SU-DHL-6 (cell line): ENCODE measurements at regions not wholly inside any gene's neighbourhood (a gene's known extent, or its start where the extent isn't known, plus 50 kb on each side); places are given as distances from the start of the nearest gene placed in this dataset.

Experiments used
- H2AFZ ChIP-seq: fragments of 200-600 bp; sonication (generic); 2 replicates; pipeline ENCODE4 v1.6.1; 2014; ENCODE audit warnings: low read depth, mild to moderate bottlenecking, moderate library complexity, mixed read lengths, antibody characterized with exemption, low read length; ENCODE audit not compliant: severe bottlenecking
- H3F3A ChIP-seq: fragments of 200-600 bp; shearing (Covaris generic); 2 replicates; pipeline ENCODE4 v1.6.0; 2016; ENCODE audit warnings: antibody characterized with exemption, mild to moderate bottlenecking; ENCODE audit not compliant: insufficient read depth
- H3K27ac ChIP-seq: fragments of 200-600 bp; sonication (generic); 2 replicates; pipeline ENCODE4 v1.5.1; 2016; ENCODE audit warnings: low read depth, mild to moderate bottlenecking, low read length, moderate library complexity, mixed read lengths
- H3K27me3 ChIP-seq: fragments of 200-600 bp; sonication (generic), shearing (Covaris generic); 2 replicates; pipeline ENCODE4 v1.6.0; 2014; ENCODE audit warnings: mild to moderate bottlenecking, low read length
- H3K36me3 ChIP-seq: fragments of 200-600 bp; sonication (generic); 2 replicates; pipeline ENCODE4 v1.6.1; 2014; ENCODE audit warnings: mild to moderate bottlenecking, low read length, mixed read lengths
- H3K4me2 ChIP-seq: fragments of 300-600, 200-600 bp; shearing (Covaris generic), sonication (generic); 2 replicates; pipeline ENCODE4 v1.6.0; 2014; ENCODE audit warnings: low read length, low read depth, mild to moderate bottlenecking; ENCODE audit not compliant: poor library complexity, severe bottlenecking
- H3K4me3 ChIP-seq: fragments of 200-600 bp; sonication (generic); 2 replicates; pipeline ENCODE4 v1.5.1; 2014; ENCODE audit warnings: antibody characterized with exemption, low read length, mild to moderate bottlenecking, mixed read lengths; ENCODE audit not compliant: insufficient read depth, poor library complexity, severe bottlenecking
- H3K79me2 ChIP-seq: fragments of 200-600 bp; sonication (generic); 2 replicates; pipeline ENCODE4 v1.6.1; 2014; ENCODE audit warnings: mild to moderate bottlenecking, low read length, moderate library complexity; ENCODE audit not compliant: insufficient read depth
- H3K9ac ChIP-seq: fragments of 200-600 bp; sonication (generic); 2 replicates; pipeline ENCODE4 v1.7.0; 2014; ENCODE audit warnings: mild to moderate bottlenecking, low read length
- H3K9me2 ChIP-seq: fragments of 200-600 bp; sonication (generic); replicated peaks from 2 replicates; pipeline ENCODE4 v1.6.1; 2014; ENCODE audit warnings: low read length; ENCODE audit not compliant: insufficient read depth
- H3K9me3 ChIP-seq: fragments of 200-600 bp; sonication (generic); 2 replicates; pipeline ENCODE4 v1.6.1; 2014; ENCODE audit warnings: low read length, mixed read lengths; ENCODE audit not compliant: insufficient read depth
- H4K20me1 ChIP-seq: fragments of 200-600 bp; sonication (generic); 2 replicates; pipeline ENCODE4 v1.6.1; 2014; ENCODE audit warnings: low read depth, mild to moderate bottlenecking, antibody characterized with exemption, low read length, moderate library complexity, mixed read lengths
- EZH2phosphoT487 ChIP-seq: fragments of 200-600 bp; sonication (generic), shearing (Covaris generic); conservative IDR thresholded peaks from 2 replicates; pipeline ENCODE4 v1.6.1; 2018; ENCODE audit warnings: mild to moderate bottlenecking, antibody characterized with exemption, low read length, moderate library complexity, mixed read lengths
- TF ChIP-seq, protein P1 (sequence below): fragments of 200-600 bp; sonication (generic); IDR thresholded peaks from one replicate; pipeline ENCODE4 v1.5.1; 2017; ENCODE audit warnings: antibody characterized with exemption, mild to moderate bottlenecking, low read length, moderate library complexity; ENCODE audit not compliant: insufficient read depth, poor library complexity, severe bottlenecking

DNA sequence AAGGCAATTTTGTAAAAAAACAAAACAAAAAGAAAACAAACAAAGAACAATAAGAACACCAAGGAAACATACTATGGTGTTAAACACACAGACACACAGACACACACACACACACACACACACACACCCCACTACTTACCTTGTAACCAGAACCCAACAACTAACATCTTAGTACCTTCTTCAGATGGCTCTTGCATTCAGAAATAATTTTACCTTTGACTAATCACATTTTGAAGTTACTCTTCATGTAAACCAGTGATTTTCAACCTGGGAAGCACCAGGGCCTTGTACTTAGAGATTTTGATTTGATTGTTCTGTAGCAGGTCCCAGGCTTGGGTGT, 87.5 kb downstream of the AQP4 start:
- Histone ChIP-seq H4K20me1 (no peaks in the 10 kb centered on the region), H3K27me3 (no peaks in the 10 kb centered on the region), H3K79me2 (no peaks in the 10 kb centered on the region), H3K4me2 (no peak overlapping the region), H3K4me3 (no peak overlapping the region), H3K9me2 (no peaks in the 10 kb centered on the region), H2AFZ (no peak overlapping the region), H3K27ac (no peak overlapping the region), H3K9me3 (no peaks in the 10 kb centered on the region), H3K9ac (no peak overlapping the region), H3K36me3 (no peaks in the 10 kb centered on the region), H3F3A (no peaks in the 10 kb centered on the region)
- TF ChIP-seq, protein P1, sequence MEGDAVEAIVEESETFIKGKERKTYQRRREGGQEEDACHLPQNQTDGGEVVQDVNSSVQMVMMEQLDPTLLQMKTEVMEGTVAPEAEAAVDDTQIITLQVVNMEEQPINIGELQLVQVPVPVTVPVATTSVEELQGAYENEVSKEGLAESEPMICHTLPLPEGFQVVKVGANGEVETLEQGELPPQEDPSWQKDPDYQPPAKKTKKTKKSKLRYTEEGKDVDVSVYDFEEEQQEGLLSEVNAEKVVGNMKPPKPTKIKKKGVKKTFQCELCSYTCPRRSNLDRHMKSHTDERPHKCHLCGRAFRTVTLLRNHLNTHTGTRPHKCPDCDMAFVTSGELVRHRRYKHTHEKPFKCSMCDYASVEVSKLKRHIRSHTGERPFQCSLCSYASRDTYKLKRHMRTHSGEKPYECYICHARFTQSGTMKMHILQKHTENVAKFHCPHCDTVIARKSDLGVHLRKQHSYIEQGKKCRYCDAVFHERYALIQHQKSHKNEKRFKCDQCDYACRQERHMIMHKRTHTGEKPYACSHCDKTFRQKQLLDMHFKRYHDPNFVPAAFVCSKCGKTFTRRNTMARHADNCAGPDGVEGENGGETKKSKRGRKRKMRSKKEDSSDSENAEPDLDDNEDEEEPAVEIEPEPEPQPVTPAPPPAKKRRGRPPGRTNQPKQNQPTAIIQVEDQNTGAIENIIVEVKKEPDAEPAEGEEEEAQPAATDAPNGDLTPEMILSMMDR: no peak
- TF ChIP-seq EZH2phosphoT487: no peak

DNA sequence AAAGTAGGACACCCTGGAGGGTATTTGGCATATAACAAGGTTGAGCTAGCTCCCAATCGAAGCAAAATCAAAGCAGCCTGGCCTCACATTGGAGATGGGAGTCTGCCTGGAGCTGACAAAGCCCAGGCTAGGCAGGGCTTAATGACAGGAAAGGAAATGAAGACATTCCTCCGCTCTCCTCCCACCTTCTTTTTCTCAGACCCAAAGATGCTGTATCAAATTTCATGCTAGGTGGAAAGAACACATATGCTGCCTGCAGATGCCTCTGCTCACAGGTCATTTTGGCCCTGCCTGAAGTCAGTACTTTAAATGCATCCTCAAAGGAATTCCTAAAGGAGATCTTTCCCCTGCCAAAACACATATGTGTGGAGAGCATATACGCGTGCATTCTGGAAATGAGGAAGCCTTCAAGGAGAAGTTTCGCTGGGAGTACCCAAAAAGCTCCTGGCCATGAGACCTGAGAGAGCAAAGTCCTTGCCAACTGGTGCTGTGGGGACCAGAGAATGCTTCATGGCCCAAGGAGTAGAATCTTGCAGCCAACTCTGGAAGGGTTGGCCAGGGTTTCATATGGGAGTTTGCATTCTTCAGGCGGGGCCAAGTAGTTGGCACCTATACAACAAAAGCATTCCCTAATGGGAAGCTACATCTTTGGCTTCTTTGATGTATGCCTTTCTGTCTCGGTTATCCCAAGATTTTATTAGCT, 88.0 kb downstream of the AQP4 start:
- no peak overlapping the region for H3K4me2 ChIP-seq
- H3F3A ChIP-seq: no peaks in the 10 kb centered on the region
- no peaks in the 10 kb centered on the region for H3K27me3 ChIP-seq
- H4K20me1 ChIP-seq: no peaks in the 10 kb centered on the region
- H3K9ac ChIP-seq: no peak overlapping the region
- no peaks in the 10 kb centered on the region for H3K36me3 ChIP-seq
- no peak overlapping the region for H3K27ac ChIP-seq
- no peaks in the 10 kb centered on the region for H3K79me2 ChIP-seq
- H2AFZ ChIP-seq: no peak overlapping the region
- H3K9me2 ChIP-seq: no peaks in the 10 kb centered on the region
- no peak for TF ChIP-seq EZH2phosphoT487
- TF ChIP-seq, protein P1: no peak
- H3K4me3 ChIP-seq: no peak overlapping the region
- H3K9me3 ChIP-seq: no peaks in the 10 kb centered on the region

DNA sequence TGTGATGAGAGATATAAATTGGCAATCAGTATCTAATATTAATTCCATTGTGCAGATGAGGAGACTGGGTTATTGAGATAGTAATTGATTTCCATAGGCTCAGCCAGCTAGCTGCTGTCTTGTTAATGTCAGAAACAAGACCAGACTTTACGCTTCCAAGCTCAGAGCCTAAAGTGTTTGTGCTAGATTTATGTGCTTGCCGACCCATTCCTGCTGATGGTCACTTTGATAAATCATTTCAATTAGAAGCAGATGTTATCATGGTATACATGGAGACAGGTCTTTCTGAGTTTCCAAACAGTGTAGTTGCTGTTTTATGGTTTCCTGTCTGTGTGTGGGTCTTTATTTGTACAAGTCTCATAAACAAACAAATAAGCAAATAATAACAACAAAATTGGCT, 92.8 kb downstream of the AQP4 start:
- H3K9me3 ChIP-seq: no peaks in the 10 kb centered on the region
- H4K20me1 ChIP-seq: no peaks in the 10 kb centered on the region
- no peak overlapping the region for H2AFZ ChIP-seq
- no peaks in the 10 kb centered on the region for H3K79me2 ChIP-seq
- H3K9ac ChIP-seq: no peak overlapping the region
- H3K27me3 ChIP-seq: no peaks in the 10 kb centered on the region
- TF ChIP-seq, protein P1: no peak
- no peak for TF ChIP-seq EZH2phosphoT487
- H3K27ac ChIP-seq: no peak overlapping the region
- H3K36me3 ChIP-seq: no peaks in the 10 kb centered on the region
- no peak overlapping the region for H3K4me2 ChIP-seq
- H3K9me2 ChIP-seq: no peaks in the 10 kb centered on the region
- H3F3A ChIP-seq: no peaks in the 10 kb centered on the region
- H3K4me3 ChIP-seq: no peak overlapping the region
